ENCODE measurements at regions not wholly inside any gene's neighbourhood (a gene's known extent, or its start where the extent isn't known, plus 50 kb on each side); places are given as distances from the start of the nearest gene placed in this dataset.

GRCh38 chr22:48858121-48858520 lies 969.6 kb downstream of the BRD1 start (continued):
- TF ChIP-seq ZNF784 (CRISPR knock-in tag; IDR thresholded peaks at IDR 0.05; ENCODE audit: borderline replicate concordance) (no peak), MLX (CRISPR knock-in tag; IDR thresholded peaks at IDR 0.05) (no peak), WIZ (CRISPR knock-in tag; IDR thresholded peaks at IDR 0.05) (no peak), HDAC2 (CRISPR knock-in tag; IDR thresholded peaks at IDR 0.05) (no peak), HOXA9 (CRISPR knock-in tag; IDR thresholded peaks at IDR 0.05; ENCODE audit: borderline replicate concordance) (no peak), NPAS2 (CRISPR knock-in tag; IDR thresholded peaks at IDR 0.05; ENCODE audit: borderline replicate concordance) (no peak), ZFP41 (CRISPR knock-in tag; IDR thresholded peaks at IDR 0.05; ENCODE audit: borderline replicate concordance) (no peak)

- H4K20me1 ChIP-seq (ENCODE audit: insufficient read depth, low read length), result no peaks in the 10 kb centered on the region
- intact Hi-C loops (cut with micrococcal nuclease; ENCODE audit: unreplicated experiment), result no loop called here
- in situ Hi-C loops (cut with HindIII; ENCODE audit: extremely low pct_ligation_motif_present, low pct_unique_long_range_greater_than_20kb), result no loop called here
- ChIA-PET CTCF (ENCODE audit: low intra/inter-chr PET ratio, low total read pairs) (no interaction called here), POLR2A (no interaction called here)
- no peak overlapping the region for H3K4me2 ChIP-seq (ENCODE audit: low read depth, low read length)
- no peak for FAIRE-seq
- no peak for ATAC-seq
- no peak overlapping the region for H2AFZ ChIP-seq (ENCODE audit: low read length)
- H3K79me2 ChIP-seq (ENCODE audit: insufficient read depth, low read length), result no peaks in the 10 kb centered on the region
- H3K9me3 ChIP-seq (ENCODE audit: low read length), result no peaks in the 10 kb centered on the region
- H3K4me3 ChIP-seq (replicated peaks in 1 of 3; ENCODE audit: insufficient read depth in 1 of 3, low read depth in 2 of 3, low read length in 3 of 3), result no peak overlapping the region
- H3K27me3 ChIP-seq (ENCODE audit: control insufficient read depth in 1 of 2, insufficient read depth in 2 of 2, low read length in 2 of 2), result peaks cover 3 to 21% of the 10 kb centered on the region in 2 experiments; a peak in 3 of 5 replicates
- no TSS peak for BruUV-seq (replicated peaks)
- H3K36me3 ChIP-seq (replicated peaks in 1 of 2; ENCODE audit: control insufficient read depth in 1 of 2, insufficient read depth in 2 of 2, low read length in 2 of 2), result no peaks in the 10 kb centered on the region
- DNase-seq (ENCODE audit: low spot score), result no peak
- no peak overlapping the region for H3K9ac ChIP-seq (ENCODE audit: insufficient read depth, low read depth, low read length)
- H3K4me1 ChIP-seq (ENCODE audit: insufficient read depth, low read length), result peaks cover 6% of the 10 kb centered on the region
- H3K27ac ChIP-seq (ENCODE audit: extremely low read length, insufficient read depth, low read length), result no peak overlapping the region
- 36% methylated on average over 13 of the region's 13 CpGs for WGBS (ENCODE audit: low lambda C conversion rate)
- TF ChIP-seq PRPF4 (IDR thresholded peaks at IDR 0.05; ENCODE audit: low read depth, low read length, poor library complexity, severe bottlenecking) (no peak), MTERF4 (CRISPR knock-in tag; IDR thresholded peaks at IDR 0.05) (no peak), TCF7L2 (IDR thresholded peaks at IDR 0.05; ENCODE audit: low read depth, low read length) (no peak), TFAP4 (IDR thresholded peaks at IDR 0.05; ENCODE audit: borderline replicate concordance, low read depth) (no peak), SMARCC2 (IDR thresholded peaks at IDR 0.05) (no peak), PRDM15 (CRISPR knock-in tag; IDR thresholded peaks at IDR 0.05) (no peak), ZBTB42 (CRISPR knock-in tag; IDR thresholded peaks at IDR 0.05) (no peak), ZNF709 (CRISPR knock-in tag; IDR thresholded peaks at IDR 0.05) (no peak)
Observed at GRCh38 chr22:48857202-48857805, 970.4 kb downstream of the BRD1 start.

Data from HepG2 (cell line).